HEK293 (cell line): ENCODE measurements at regions not wholly inside any gene's neighbourhood (a gene's known extent, or its start where the extent isn't known, plus 50 kb on each side); places are given as distances from the start of the nearest gene placed in this dataset.

Experiments used
- SETDB1 ChIP-seq: IDR thresholded peaks from one replicate; pipeline ENCODE4 v1.6.1; 2017; ENCODE audit warnings: mild to moderate bottlenecking, low read length, moderate library complexity, mixed read lengths; ENCODE audit not compliant: insufficient read length
- YY1 ChIP-seq: fragments of 450-650 bp; formaldehyde crosslinking; IDR thresholded peaks from 2 replicates; pipeline ENCODE4 v1.5.1; 2018; ENCODE audit warnings: missing biosample characterization, missing genetic modification characterization
- ZBTB1 ChIP-seq: fragments of 450-650 bp; formaldehyde crosslinking; IDR thresholded peaks from 2 replicates; pipeline ENCODE4 v1.5.1; 2016; ENCODE audit warnings: missing biosample characterization, missing genetic modification characterization
- ZNF24 ChIP-seq: fragments of 450-650 bp; formaldehyde crosslinking; IDR thresholded peaks from 2 replicates; pipeline ENCODE4 v1.5.1; 2016; ENCODE audit warnings: missing biosample characterization, missing genetic modification characterization
- ZNF530 ChIP-seq: fragments of 450-650 bp; formaldehyde crosslinking; IDR thresholded peaks from 2 replicates; pipeline ENCODE4 v1.5.1; 2016; ENCODE audit warnings: low read depth, missing biosample characterization, missing genetic modification characterization
- TF ChIP-seq, protein P1 (sequence below): fragments of 450-650 bp; formaldehyde crosslinking; IDR thresholded peaks from 2 replicates; pipeline ENCODE4 v1.5.1; 2016; ENCODE audit warnings: missing biosample characterization, missing genetic modification characterization
- TF ChIP-seq, protein P2 (sequence below): fragments of 450-650 bp; formaldehyde crosslinking; IDR thresholded peaks from 2 replicates; pipeline ENCODE4 v1.5.1; 2016; ENCODE audit warnings: missing biosample characterization, missing genetic modification characterization

DNA sequence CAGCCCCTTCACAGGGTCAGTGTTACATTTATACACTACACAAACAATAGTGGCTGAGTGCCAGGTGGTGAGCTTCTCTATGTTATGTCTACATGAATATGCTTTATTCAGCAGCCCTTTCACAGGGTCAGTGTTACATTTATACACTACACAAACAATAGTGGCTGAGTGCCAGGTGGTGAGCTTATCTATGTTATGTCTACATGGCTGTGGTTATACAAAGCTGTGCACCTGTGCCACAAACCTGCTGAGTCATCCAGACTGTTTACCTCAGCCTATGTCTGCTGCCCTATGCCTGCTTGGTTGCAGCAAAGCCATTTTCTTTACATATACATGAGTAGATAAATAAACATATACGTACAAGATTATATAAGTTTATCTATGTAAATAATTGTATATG is 76.5 kb downstream of the ZNF726 start:
- TF ChIP-seq, protein P1, sequence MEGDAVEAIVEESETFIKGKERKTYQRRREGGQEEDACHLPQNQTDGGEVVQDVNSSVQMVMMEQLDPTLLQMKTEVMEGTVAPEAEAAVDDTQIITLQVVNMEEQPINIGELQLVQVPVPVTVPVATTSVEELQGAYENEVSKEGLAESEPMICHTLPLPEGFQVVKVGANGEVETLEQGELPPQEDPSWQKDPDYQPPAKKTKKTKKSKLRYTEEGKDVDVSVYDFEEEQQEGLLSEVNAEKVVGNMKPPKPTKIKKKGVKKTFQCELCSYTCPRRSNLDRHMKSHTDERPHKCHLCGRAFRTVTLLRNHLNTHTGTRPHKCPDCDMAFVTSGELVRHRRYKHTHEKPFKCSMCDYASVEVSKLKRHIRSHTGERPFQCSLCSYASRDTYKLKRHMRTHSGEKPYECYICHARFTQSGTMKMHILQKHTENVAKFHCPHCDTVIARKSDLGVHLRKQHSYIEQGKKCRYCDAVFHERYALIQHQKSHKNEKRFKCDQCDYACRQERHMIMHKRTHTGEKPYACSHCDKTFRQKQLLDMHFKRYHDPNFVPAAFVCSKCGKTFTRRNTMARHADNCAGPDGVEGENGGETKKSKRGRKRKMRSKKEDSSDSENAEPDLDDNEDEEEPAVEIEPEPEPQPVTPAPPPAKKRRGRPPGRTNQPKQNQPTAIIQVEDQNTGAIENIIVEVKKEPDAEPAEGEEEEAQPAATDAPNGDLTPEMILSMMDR (tag by site-specific recombination) = no peak
- TF ChIP-seq ZNF24 (tag by site-specific recombination) (no peak), ZNF530 (tag by site-specific recombination) (no peak), SETDB1 (no peak), ZBTB1 (tag by site-specific recombination) (no peak), YY1 (tag by site-specific recombination) (no peak)
- TF ChIP-seq, protein P2, sequence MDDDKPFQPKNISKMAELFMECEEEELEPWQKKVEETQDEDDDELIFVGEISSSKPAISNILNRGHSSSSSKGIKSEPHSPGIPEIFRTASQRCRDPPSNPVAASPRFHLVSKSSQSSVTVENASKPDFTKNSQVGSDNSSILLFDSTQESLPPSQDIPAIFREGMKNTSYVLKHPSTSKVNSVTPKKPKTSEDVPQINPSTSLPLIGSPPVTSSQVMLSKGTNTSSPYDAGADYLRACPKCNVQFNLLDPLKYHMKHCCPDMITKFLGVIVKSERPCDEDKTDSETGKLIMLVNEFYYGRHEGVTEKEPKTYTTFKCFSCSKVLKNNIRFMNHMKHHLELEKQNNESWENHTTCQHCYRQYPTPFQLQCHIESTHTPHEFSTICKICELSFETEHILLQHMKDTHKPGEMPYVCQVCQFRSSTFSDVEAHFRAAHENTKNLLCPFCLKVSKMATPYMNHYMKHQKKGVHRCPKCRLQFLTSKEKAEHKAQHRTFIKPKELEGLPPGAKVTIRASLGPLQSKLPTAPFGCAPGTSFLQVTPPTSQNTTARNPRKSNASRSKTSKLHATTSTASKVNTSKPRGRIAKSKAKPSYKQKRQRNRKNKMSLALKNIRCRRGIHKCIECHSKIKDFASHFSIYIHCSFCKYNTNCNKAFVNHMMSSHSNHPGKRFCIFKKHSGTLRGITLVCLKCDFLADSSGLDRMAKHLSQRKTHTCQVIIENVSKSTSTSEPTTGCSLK (tag by site-specific recombination) = no peak
